ENCODE measurements at regions not wholly inside any gene's neighbourhood (a gene's known extent, or its start where the extent isn't known, plus 50 kb on each side); places are given as distances from the start of the nearest gene placed in this dataset.

DNA sequence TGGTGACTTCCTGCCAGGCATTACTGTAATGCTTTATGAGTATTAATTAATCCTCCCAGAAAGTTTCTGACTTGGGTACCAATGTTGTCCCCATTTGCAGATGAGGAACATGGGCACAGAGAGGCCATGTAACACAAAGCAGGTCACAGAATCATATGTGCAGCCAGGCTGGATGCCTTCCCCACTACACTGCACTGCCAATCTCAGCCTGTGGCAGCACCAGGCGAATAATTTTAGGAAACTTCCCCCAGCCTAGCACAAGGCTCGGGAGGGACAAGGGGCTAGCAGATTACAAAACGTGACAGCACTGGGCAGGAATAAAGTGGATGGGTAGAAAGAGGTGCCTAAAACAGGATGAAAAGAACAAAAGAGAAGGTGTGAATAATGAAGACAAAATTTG is 331.7 kb upstream of the PROX1 start:
- TF ChIP-seq POLR2AphosphoS5 (IDR thresholded peaks at IDR 0.05) (no peak), EP300 (IDR thresholded peaks at IDR 0.05) (no peak), POLR2A (IDR thresholded peaks at IDR 0.05) (no peak)
- TF ChIP-seq, protein P1, sequence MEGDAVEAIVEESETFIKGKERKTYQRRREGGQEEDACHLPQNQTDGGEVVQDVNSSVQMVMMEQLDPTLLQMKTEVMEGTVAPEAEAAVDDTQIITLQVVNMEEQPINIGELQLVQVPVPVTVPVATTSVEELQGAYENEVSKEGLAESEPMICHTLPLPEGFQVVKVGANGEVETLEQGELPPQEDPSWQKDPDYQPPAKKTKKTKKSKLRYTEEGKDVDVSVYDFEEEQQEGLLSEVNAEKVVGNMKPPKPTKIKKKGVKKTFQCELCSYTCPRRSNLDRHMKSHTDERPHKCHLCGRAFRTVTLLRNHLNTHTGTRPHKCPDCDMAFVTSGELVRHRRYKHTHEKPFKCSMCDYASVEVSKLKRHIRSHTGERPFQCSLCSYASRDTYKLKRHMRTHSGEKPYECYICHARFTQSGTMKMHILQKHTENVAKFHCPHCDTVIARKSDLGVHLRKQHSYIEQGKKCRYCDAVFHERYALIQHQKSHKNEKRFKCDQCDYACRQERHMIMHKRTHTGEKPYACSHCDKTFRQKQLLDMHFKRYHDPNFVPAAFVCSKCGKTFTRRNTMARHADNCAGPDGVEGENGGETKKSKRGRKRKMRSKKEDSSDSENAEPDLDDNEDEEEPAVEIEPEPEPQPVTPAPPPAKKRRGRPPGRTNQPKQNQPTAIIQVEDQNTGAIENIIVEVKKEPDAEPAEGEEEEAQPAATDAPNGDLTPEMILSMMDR (IDR thresholded peaks at IDR 0.05): no peak
- ATAC-seq (ENCODE audit: low FRiP score in 2 of 2) (no peak), DNase-seq (no peak)
- Histone ChIP-seq H3K4me3 (no peak overlapping the region), H3K9me3 (no peaks in the 10 kb centered on the region), H3K27ac (no peak overlapping the region), H3K36me3 (no peaks in the 10 kb centered on the region), H3K27me3 (no peaks in the 10 kb centered on the region), H3K4me1 (no peaks in the 10 kb centered on the region)
- WGBS, 2 donors: 59 to 65% methylated on average over 3 of the region's 3 CpGs

DNA sequence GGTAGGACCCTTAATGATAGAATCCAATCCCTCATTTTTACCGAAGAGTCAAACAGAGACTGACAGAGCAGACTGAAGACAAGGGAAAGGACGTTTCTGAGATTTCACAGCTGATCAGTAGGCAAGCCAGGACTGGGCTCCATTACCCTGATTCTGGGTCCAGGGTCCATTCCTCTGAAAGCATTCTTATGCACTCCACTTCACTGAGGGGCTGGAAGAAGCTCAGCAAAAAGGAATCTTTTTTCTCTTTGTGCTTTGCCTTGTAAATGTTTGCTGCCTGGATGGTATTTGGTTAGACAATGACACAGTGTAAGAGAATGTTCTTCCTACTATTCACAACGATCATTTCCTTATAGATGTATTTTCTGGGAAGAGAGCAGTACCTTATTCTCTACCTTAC is 331.3 kb upstream of the PROX1 start:
- WGBS, 2 donors: 58 to 63% methylated on average over 3 of the region's 3 CpGs
- Histone ChIP-seq H3K27ac (no peak overlapping the region), H3K9me3 (no peaks in the 10 kb centered on the region), H3K4me3 (no peak overlapping the region), H3K27me3 (no peaks in the 10 kb centered on the region), H3K4me1 (no peaks in the 10 kb centered on the region), H3K36me3 (no peaks in the 10 kb centered on the region)
- DNase-seq: no peak
- no peak for ATAC-seq (ENCODE audit: low FRiP score in 2 of 2)
- no peak for TF ChIP-seq EP300 (IDR thresholded peaks at IDR 0.05)
- TF ChIP-seq POLR2AphosphoS5 (IDR thresholded peaks at IDR 0.05): no peak
- no peak for TF ChIP-seq POLR2A (IDR thresholded peaks at IDR 0.05)
- TF ChIP-seq, protein P1 (IDR thresholded peaks at IDR 0.05): no peak

DNA sequence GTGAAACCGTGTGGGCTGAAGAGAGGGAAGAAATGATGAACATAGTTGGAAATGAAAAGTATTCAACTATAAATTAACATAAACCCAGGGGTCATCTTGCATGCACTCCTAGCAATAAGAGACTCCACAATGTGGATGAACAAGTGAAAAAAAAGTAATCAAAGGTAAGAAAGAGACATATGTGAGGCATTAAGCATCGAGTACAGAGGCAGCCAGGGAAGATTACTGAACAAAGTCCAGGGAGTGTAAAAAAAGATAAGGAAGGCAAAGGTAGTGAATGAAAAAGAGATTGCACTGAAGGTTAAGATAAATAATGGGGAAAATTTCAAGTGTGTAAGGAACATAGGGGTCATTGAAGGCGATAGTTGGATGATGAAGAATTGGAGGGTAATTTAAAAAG is 330.8 kb upstream of the PROX1 start:
- H3K27me3 ChIP-seq: no peaks in the 10 kb centered on the region
- no peak overlapping the region for H3K4me3 ChIP-seq
- DNase-seq (no peak), ATAC-seq (ENCODE audit: low FRiP score in 2 of 2) (no peak)
- H3K36me3 ChIP-seq: no peaks in the 10 kb centered on the region
- WGBS, 2 donors: 62 to 69% methylated on average over 3 of the region's 3 CpGs
- no peak for TF ChIP-seq EP300 (IDR thresholded peaks at IDR 0.05)
- no peak for TF ChIP-seq POLR2A (IDR thresholded peaks at IDR 0.05)
- TF ChIP-seq POLR2AphosphoS5 (IDR thresholded peaks at IDR 0.05): no peak
- TF ChIP-seq, protein P1 (IDR thresholded peaks at IDR 0.05): no peak
- no peak overlapping the region for H3K27ac ChIP-seq
- H3K9me3 ChIP-seq: no peaks in the 10 kb centered on the region
- H3K4me1 ChIP-seq: no peaks in the 10 kb centered on the region

DNA sequence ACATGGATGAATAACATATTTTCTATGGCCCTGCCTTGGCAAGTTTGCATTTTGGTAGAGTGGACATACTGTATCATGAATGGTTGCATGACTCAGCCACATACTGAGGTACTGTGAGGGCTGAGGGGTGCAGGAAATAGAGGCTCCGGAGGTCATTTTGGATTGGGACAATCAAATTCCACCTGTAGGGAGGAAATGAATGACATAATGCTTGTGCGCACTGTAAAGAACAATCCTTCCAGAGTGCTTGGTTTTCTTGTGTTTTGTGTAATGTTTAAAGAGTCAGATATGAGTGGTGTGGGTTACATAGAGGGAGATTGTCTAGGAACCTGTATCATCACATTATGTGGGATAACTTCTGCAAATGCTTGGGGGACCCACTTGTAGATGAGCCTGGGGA is 329.9 kb upstream of the PROX1 start:
- 67 to 80% methylated on average over 2 of the region's 2 CpGs for WGBS, 2 donors
- no peak overlapping the region for H3K4me3 ChIP-seq
- H3K9me3 ChIP-seq: no peaks in the 10 kb centered on the region
- no peak for TF ChIP-seq POLR2AphosphoS5 (IDR thresholded peaks at IDR 0.05)
- TF ChIP-seq POLR2A (IDR thresholded peaks at IDR 0.05): no peak
- TF ChIP-seq, protein P1 (IDR thresholded peaks at IDR 0.05): no peak
- no peak for TF ChIP-seq EP300 (IDR thresholded peaks at IDR 0.05)
- DNase-seq (no peak), ATAC-seq (ENCODE audit: low FRiP score in 2 of 2) (no peak)
- no peaks in the 10 kb centered on the region for H3K4me1 ChIP-seq
- H3K36me3 ChIP-seq: no peaks in the 10 kb centered on the region
- no peak overlapping the region for H3K27ac ChIP-seq
- H3K27me3 ChIP-seq: no peaks in the 10 kb centered on the region

DNA sequence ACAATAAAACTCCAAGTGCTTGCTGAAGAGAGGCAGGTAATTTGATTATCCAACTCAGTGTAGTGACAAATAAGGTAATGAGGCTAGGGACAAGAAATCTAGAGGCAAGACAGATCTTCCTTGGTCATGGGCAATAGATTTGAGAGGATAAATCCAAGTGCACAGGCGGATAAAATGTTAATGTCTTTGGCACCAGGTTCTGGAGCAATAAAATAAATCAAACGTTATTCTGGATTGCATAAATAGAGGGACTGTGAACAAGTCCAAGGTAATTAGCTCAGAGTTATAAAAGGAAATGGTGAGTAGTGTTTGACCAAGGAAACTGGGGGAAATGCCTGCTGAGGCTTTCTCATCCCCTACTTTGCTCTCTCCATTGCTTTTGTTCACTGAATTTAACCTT is 329.3 kb upstream of the PROX1 start:
- Histone ChIP-seq H3K36me3 (no peaks in the 10 kb centered on the region), H3K27me3 (no peaks in the 10 kb centered on the region), H3K4me3 (no peak overlapping the region), H3K27ac (no peak overlapping the region), H3K9me3 (no peaks in the 10 kb centered on the region), H3K4me1 (no peaks in the 10 kb centered on the region)
- no peak for TF ChIP-seq POLR2A (IDR thresholded peaks at IDR 0.05)
- TF ChIP-seq EP300 (IDR thresholded peaks at IDR 0.05): no peak
- TF ChIP-seq POLR2AphosphoS5 (IDR thresholded peaks at IDR 0.05): no peak
- TF ChIP-seq, protein P1 (IDR thresholded peaks at IDR 0.05): no peak
- WGBS, 2 donors: 46 to 62% methylated on average over 2 of the region's 2 CpGs
- no peak for DNase-seq
- ATAC-seq (ENCODE audit: low FRiP score in 2 of 2): no peak
